ENCODE measurements at regions not wholly inside any gene's neighbourhood (a gene's known extent, or its start where the extent isn't known, plus 50 kb on each side); places are given as distances from the start of the nearest gene placed in this dataset.

- no peak for DNase-seq
Measured at GRCh38 chr3:102159810-102160451, 274.9 kb upstream of the ZPLD1 start.

- no peak for DNase-seq
Measured at GRCh38 chr3:102161384-102162006, 273.3 kb upstream of the ZPLD1 start.

- no peak for DNase-seq
Measured at GRCh38 chr3:102162251-102162650, 272.6 kb upstream of the ZPLD1 start.

- peak; percentile 50 for DNase-seq
Measured at GRCh38 chr3:102163039-102163817, 271.6 kb upstream of the ZPLD1 start.

- no peak for DNase-seq
Measured at GRCh38 chr3:102163818-102164154, 271.0 kb upstream of the ZPLD1 start.

- DNase-seq: peak; percentile 69
Measured at GRCh38 chr3:102165367-102165766, 269.4 kb upstream of the ZPLD1 start.

GRCh38 chr3:102169915-102170479 lies 264.8 kb upstream of the ZPLD1 start:
- no peak for DNase-seq

- DNase-seq: no peak
Measured at GRCh38 chr3:102170545-102170944, 264.3 kb upstream of the ZPLD1 start.

GRCh38 chr3:102174312-102174712 lies 260.5 kb upstream of the ZPLD1 start:
- peak; percentile 83 for DNase-seq

GRCh38 chr3:102174832-102175374 lies 259.9 kb upstream of the ZPLD1 start:
- peak; percentile 58 for DNase-seq

GRCh38 chr3:102176333-102177050 lies 258.3 kb upstream of the ZPLD1 start:
- DNase-seq: no peak

- no peak for DNase-seq
Measured at GRCh38 chr3:102177075-102177755, 257.6 kb upstream of the ZPLD1 start.

- DNase-seq: no peak
Measured at GRCh38 chr3:102178817-102179216, 256.0 kb upstream of the ZPLD1 start.

- DNase-seq: peak; percentile 46
Measured at GRCh38 chr3:102179326-102180177, 255.3 kb upstream of the ZPLD1 start.

GRCh38 chr3:102180280-102180931 lies 254.4 kb upstream of the ZPLD1 start:
- DNase-seq: peak; percentile 93

GRCh38 chr3:102181175-102181920 lies 253.5 kb upstream of the ZPLD1 start:
- DNase-seq: peak; percentile 92

- DNase-seq: peak; percentile 46
Measured at GRCh38 chr3:102182162-102182561, 252.7 kb upstream of the ZPLD1 start.

GRCh38 chr3:102183186-102183585 lies 251.6 kb upstream of the ZPLD1 start:
- DNase-seq: no peak

GRCh38 chr3:102183623-102184022 lies 251.2 kb upstream of the ZPLD1 start:
- no peak for DNase-seq

- no peak for DNase-seq
Measured at GRCh38 chr3:102189541-102189940, 245.3 kb upstream of the ZPLD1 start.

Measured in fibroblast of skin of scalp (primary cell).